ENCODE measurements at regions not wholly inside any gene's neighbourhood (a gene's known extent, or its start where the extent isn't known, plus 50 kb on each side); places are given as distances from the start of the nearest gene placed in this dataset.

- no peak for ATAC-seq
- TF ChIP-seq OSR1 (CRISPR knock-in tag; IDR thresholded peaks at IDR 0.05) (no peak), ZNF8 (CRISPR knock-in tag; IDR thresholded peaks at IDR 0.05) (no peak), PPARA (CRISPR knock-in tag; IDR thresholded peaks at IDR 0.05; ENCODE audit: borderline replicate concordance) (no peak), ZC3H10 (CRISPR knock-in tag; IDR thresholded peaks at IDR 0.05) (no peak), TSHZ2 (CRISPR knock-in tag; IDR thresholded peaks at IDR 0.05) (no peak), CSDC2 (CRISPR knock-in tag; IDR thresholded peaks at IDR 0.05) (no peak), BACH2 (CRISPR knock-in tag; IDR thresholded peaks at IDR 0.05; ENCODE audit: borderline replicate concordance) (no peak), RARB (CRISPR knock-in tag; IDR thresholded peaks at IDR 0.05) (no peak), POU6F1 (CRISPR knock-in tag; IDR thresholded peaks at IDR 0.05; ENCODE audit: borderline replicate concordance, low read depth) (no peak), CREB5 (CRISPR knock-in tag; IDR thresholded peaks at IDR 0.05; ENCODE audit: low read depth) (no peak), TCF4 (CRISPR knock-in tag; IDR thresholded peaks at IDR 0.05; ENCODE audit: borderline replicate concordance) (no peak), CSRNP3 (CRISPR knock-in tag; IDR thresholded peaks at IDR 0.05) (no peak), SNAI2 (CRISPR knock-in tag; IDR thresholded peaks at IDR 0.05) (no peak), ZFP3 (CRISPR knock-in tag; IDR thresholded peaks at IDR 0.05) (no peak)
Observed at GRCh38 chrX:134180601-134181274, 56.2 kb upstream of the CCDC160 start.

GRCh38 chrX:134181275-134181660 lies 55.7 kb upstream of the CCDC160 start:
- no peak for ATAC-seq
- TF ChIP-seq SNAI2 (CRISPR knock-in tag; IDR thresholded peaks at IDR 0.05) (no peak), ZNF565 (CRISPR knock-in tag; conservative IDR thresholded peaks at IDR 0.05; ENCODE audit: low read depth) (no peak), ZNF70 (CRISPR knock-in tag; IDR thresholded peaks at IDR 0.05) (no peak), ESRRG (CRISPR knock-in tag; IDR thresholded peaks at IDR 0.05) (no peak), CSRNP3 (CRISPR knock-in tag; IDR thresholded peaks at IDR 0.05) (no peak), ARNTL (CRISPR knock-in tag; IDR thresholded peaks at IDR 0.05; ENCODE audit: borderline replicate concordance, low read depth) (no peak), GLIS3 (CRISPR knock-in tag; IDR thresholded peaks at IDR 0.05) (no peak), CSDC2 (CRISPR knock-in tag; IDR thresholded peaks at IDR 0.05) (no peak), TOX (CRISPR knock-in tag; IDR thresholded peaks at IDR 0.05; ENCODE audit: borderline replicate concordance) (no peak), TCF4 (CRISPR knock-in tag; IDR thresholded peaks at IDR 0.05; ENCODE audit: borderline replicate concordance) (no peak), ZC3H10 (CRISPR knock-in tag; IDR thresholded peaks at IDR 0.05) (no peak), OSR1 (CRISPR knock-in tag; IDR thresholded peaks at IDR 0.05) (no peak), BACH2 (CRISPR knock-in tag; IDR thresholded peaks at IDR 0.05; ENCODE audit: borderline replicate concordance) (no peak), CREB5 (CRISPR knock-in tag; IDR thresholded peaks at IDR 0.05; ENCODE audit: low read depth) (no peak), ZFP3 (CRISPR knock-in tag; IDR thresholded peaks at IDR 0.05) (no peak), ISL1 (CRISPR knock-in tag; IDR thresholded peaks at IDR 0.05) (no peak)
